ENCODE measurements at regions not wholly inside any gene's neighbourhood (a gene's known extent, or its start where the extent isn't known, plus 50 kb on each side); places are given as distances from the start of the nearest gene placed in this dataset.
"Not testable (repeated sequence)": the region's sequence is repeated elsewhere in the genome, so short reads cannot be mapped to it uniquely, and the experiment has no call there.

DNA sequence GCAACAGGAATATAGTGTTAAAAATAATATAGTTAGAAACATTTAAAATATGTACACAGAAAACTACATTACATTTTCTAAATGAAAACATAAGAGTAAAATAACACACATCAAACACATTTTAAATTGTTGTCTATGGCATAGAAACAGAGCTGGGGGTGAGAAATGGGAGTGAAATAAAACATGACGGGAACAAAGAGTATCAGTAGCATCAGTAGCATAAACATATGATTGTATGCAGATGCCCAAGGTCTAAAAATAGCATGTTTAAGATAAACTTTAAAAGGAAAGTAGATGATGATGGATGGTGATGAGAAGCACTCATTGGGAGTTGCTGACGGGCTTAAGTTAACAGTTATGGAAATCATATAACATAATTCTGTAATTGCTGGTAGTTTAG is 1221.7 kb upstream of the SPRY2 start:
- Histone ChIP-seq H3K27ac (ENCODE audit: low read depth, low read length) (no peak overlapping the region), H3K4me3 (ENCODE audit: low read depth in 1 of 5, low read length in 5 of 5) (no peak overlapping the region), H3K4me1 (ENCODE audit: control insufficient read depth in 5 of 5, insufficient read depth in 5 of 5, low read length in 5 of 5) (no peaks in the 10 kb centered on the region), H3K9me3 (ENCODE audit: control insufficient read depth in 5 of 5, low read length in 5 of 5) (no peaks in the 10 kb centered on the region), H3K27me3 (ENCODE audit: control insufficient read depth in 5 of 5, insufficient read depth in 4 of 5, low read length in 5 of 5) (no peaks in the 10 kb centered on the region), H3K36me3 (ENCODE audit: control insufficient read depth in 5 of 5, insufficient read depth in 5 of 5, low read length in 5 of 5) (no peaks in the 10 kb centered on the region), H3K9ac (ENCODE audit: low read length in 5 of 5) (no peak overlapping the region)

DNA sequence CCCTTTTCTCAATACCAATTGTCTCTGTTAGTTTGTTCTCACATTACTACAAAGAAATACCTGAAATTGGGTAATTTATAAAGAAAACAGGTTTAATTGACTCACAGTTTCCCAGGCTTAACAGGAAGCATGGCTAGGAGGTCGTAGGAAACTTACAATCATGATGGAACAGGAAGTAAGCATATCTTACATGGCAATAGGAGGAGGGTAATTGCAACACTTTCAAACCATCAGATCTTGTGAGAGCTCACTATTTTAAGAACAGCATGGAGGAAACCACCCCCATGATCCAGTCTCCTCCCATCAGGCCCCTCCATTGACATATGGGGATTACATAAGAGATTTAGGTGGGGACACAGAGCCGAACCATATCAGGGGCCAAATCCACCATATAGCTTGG is 1210.1 kb upstream of the SPRY2 start:
- Histone ChIP-seq H3K36me3 (ENCODE audit: control insufficient read depth in 5 of 5, insufficient read depth in 5 of 5, low read length in 5 of 5) (no peaks in the 10 kb centered on the region), H3K27me3 (ENCODE audit: control insufficient read depth in 5 of 5, insufficient read depth in 4 of 5, low read length in 5 of 5) (no peaks in the 10 kb centered on the region), H3K4me1 (ENCODE audit: control insufficient read depth in 5 of 5, insufficient read depth in 5 of 5, low read length in 5 of 5) (no peaks in the 10 kb centered on the region), H3K4me3 (ENCODE audit: low read depth in 1 of 5, low read length in 5 of 5) (no peak overlapping the region), H3K9ac (ENCODE audit: low read length in 5 of 5) (no peak overlapping the region), H3K27ac (ENCODE audit: low read depth, low read length) (no peak overlapping the region), H3K9me3 (ENCODE audit: control insufficient read depth in 5 of 5, low read length in 5 of 5) (peaks cover 0 to 6% (median 4%) of the 10 kb centered on the region in 5 donors)

DNA sequence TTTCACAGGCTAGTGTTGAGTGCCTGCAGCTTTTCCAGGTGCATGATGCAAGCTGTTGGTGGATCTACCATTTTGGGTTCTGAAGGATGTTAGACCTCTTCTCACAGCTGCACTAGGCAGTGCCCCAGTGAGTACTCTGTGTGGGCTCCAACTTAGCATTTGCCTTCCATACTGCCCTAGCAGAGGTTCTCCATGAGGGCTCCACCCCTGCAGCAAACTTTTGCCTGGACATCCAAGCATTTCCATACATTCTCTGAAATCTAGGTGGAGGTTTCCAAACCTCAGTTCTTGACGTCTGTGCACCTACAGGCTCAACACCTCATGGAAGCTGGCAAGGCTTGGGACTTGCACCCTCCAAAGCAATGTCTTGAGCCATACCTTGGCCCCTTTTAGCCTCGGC is 1205.4 kb upstream of the SPRY2 start:
- not testable (repeated sequence) for H3K36me3 ChIP-seq (ENCODE audit: control insufficient read depth in 5 of 5, insufficient read depth in 5 of 5, low read length in 5 of 5); H3K27me3 ChIP-seq (ENCODE audit: control insufficient read depth in 5 of 5, insufficient read depth in 4 of 5, low read length in 5 of 5); H3K4me1 ChIP-seq (ENCODE audit: control insufficient read depth in 5 of 5, insufficient read depth in 5 of 5, low read length in 5 of 5); H3K4me3 ChIP-seq (ENCODE audit: low read depth in 1 of 5, low read length in 5 of 5); H3K9ac ChIP-seq (ENCODE audit: low read length in 5 of 5); H3K27ac ChIP-seq (ENCODE audit: low read depth, low read length)
- H3K9me3 ChIP-seq (ENCODE audit: control insufficient read depth in 5 of 5, low read length in 5 of 5) = peaks cover 0 to 10% (median 8%) of the 10 kb centered on the region in 5 donors

DNA sequence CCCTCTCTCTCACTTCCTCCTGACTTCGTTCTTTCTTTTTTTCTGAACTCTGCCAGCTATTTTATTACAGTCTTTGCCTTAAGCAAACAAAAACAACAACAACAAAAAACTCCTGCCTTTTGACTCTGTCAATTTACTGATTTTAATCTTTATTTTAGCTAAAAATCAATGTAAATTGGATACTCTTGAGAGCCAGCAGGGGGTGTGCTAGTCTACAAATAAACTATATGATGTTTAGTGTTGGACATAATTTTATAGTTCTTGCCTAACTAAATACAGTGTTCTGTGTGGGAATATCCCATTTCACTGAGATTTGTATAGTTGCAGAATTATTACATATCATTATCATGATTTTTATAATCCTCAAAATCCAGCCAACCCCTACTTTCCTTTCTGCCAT is 1199.9 kb upstream of the SPRY2 start:
- H3K9me3 ChIP-seq (ENCODE audit: control insufficient read depth in 5 of 5, low read length in 5 of 5) = peaks cover 0 to 3% (median 2%) of the 10 kb centered on the region in 5 donors
- no peaks in the 10 kb centered on the region for H3K36me3 ChIP-seq (ENCODE audit: control insufficient read depth in 5 of 5, insufficient read depth in 5 of 5, low read length in 5 of 5)
- no peak overlapping the region for H3K9ac ChIP-seq (ENCODE audit: low read length in 5 of 5)
- no peak overlapping the region for H3K4me3 ChIP-seq (ENCODE audit: low read depth in 1 of 5, low read length in 5 of 5)
- H3K4me1 ChIP-seq (ENCODE audit: control insufficient read depth in 5 of 5, insufficient read depth in 5 of 5, low read length in 5 of 5) = no peaks in the 10 kb centered on the region
- H3K27ac ChIP-seq (ENCODE audit: low read depth, low read length) = no peak overlapping the region
- H3K27me3 ChIP-seq (ENCODE audit: control insufficient read depth in 5 of 5, insufficient read depth in 4 of 5, low read length in 5 of 5) = no peaks in the 10 kb centered on the region

DNA sequence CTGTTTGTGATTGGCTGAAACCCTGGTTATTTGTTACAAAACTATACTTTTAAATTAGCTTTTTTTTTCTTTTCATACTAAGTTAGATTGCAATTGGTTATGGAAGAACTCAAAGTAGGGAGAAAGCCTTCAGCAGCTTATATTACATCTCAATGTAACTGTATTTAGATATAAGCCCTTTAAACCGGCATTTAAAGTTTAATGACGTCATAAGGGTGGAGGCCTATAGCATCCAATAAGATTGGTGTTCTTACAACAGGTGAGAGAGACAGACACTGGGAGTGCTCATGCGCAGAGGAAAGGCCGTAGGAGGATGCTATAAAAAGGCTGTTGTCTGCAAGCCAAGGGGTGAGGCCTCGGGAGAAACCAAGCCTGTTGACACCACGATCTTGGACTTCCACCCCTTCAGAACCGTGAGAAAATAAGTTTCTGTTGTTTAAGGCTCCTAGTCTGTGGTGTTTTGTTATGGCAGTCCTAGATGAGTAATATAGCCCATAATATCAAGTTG is 1198.8 kb upstream of the SPRY2 start:
- Histone ChIP-seq H3K36me3 (ENCODE audit: control insufficient read depth in 5 of 5, insufficient read depth in 5 of 5, low read length in 5 of 5) (no peaks in the 10 kb centered on the region), H3K27ac (ENCODE audit: low read depth, low read length) (no peak overlapping the region), H3K9me3 (ENCODE audit: control insufficient read depth in 5 of 5, low read length in 5 of 5) (no peaks in the 10 kb centered on the region), H3K4me3 (ENCODE audit: low read depth in 1 of 5, low read length in 5 of 5) (no peak overlapping the region), H3K9ac (ENCODE audit: low read length in 5 of 5) (no peak overlapping the region), H3K4me1 (ENCODE audit: control insufficient read depth in 5 of 5, insufficient read depth in 5 of 5, low read length in 5 of 5) (no peaks in the 10 kb centered on the region), H3K27me3 (ENCODE audit: control insufficient read depth in 5 of 5, insufficient read depth in 4 of 5, low read length in 5 of 5) (no peaks in the 10 kb centered on the region)

DNA sequence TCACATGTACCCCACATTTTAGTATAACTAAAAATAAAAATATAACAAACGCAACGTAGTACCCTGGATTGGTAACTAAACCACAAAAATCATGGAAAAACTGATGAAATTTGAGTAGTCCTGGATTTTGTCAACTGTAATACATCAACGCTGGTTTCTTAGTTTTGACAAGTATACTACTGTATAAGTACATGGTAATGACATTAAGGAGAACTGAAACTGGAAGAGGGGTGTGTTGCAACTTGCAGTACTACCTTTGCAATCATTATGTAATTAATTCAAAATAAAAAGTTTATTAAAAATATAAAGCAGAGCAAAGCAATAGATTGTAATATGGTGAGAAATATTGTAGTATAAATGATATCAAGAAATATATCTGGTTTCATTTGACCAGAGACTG is 1158.0 kb upstream of the SPRY2 start:
- no peaks in the 10 kb centered on the region for H3K4me1 ChIP-seq (ENCODE audit: control insufficient read depth in 5 of 5, insufficient read depth in 5 of 5, low read length in 5 of 5)
- H3K9me3 ChIP-seq (ENCODE audit: control insufficient read depth in 5 of 5, low read length in 5 of 5) = no peaks in the 10 kb centered on the region
- no peak overlapping the region for H3K9ac ChIP-seq (ENCODE audit: low read length in 5 of 5)
- no peak overlapping the region for H3K4me3 ChIP-seq (ENCODE audit: low read depth in 1 of 5, low read length in 5 of 5)
- no peak overlapping the region for H3K27ac ChIP-seq (ENCODE audit: low read depth, low read length)
- H3K27me3 ChIP-seq (ENCODE audit: control insufficient read depth in 5 of 5, insufficient read depth in 4 of 5, low read length in 5 of 5) = no peaks in the 10 kb centered on the region
- H3K36me3 ChIP-seq (ENCODE audit: control insufficient read depth in 5 of 5, insufficient read depth in 5 of 5, low read length in 5 of 5) = no peaks in the 10 kb centered on the region

DNA sequence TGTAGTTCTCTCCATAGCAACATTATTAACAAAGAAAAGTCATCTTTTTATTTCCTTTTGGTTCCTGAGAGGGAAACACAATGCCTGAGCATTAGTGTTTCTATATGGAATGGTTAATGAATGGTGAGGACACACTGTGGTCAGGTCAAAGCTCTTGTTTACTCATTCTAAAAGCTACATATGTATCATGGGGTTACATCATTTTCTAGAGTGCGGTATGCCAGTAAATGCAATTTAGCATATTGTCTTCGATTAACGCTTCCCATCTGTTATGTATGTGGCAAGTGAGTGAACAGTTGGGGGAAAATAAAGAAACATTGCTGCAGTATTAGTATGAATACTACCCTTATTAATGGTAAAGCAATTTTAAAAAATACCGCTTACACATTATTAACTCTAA is 1152.2 kb upstream of the SPRY2 start:
- Histone ChIP-seq H3K27ac (ENCODE audit: low read depth, low read length) (no peak overlapping the region), H3K9me3 (ENCODE audit: control insufficient read depth in 5 of 5, low read length in 5 of 5) (no peaks in the 10 kb centered on the region), H3K27me3 (ENCODE audit: control insufficient read depth in 5 of 5, insufficient read depth in 4 of 5, low read length in 5 of 5) (no peaks in the 10 kb centered on the region), H3K4me1 (ENCODE audit: control insufficient read depth in 5 of 5, insufficient read depth in 5 of 5, low read length in 5 of 5) (no peaks in the 10 kb centered on the region), H3K36me3 (ENCODE audit: control insufficient read depth in 5 of 5, insufficient read depth in 5 of 5, low read length in 5 of 5) (no peaks in the 10 kb centered on the region), H3K4me3 (ENCODE audit: low read depth in 1 of 5, low read length in 5 of 5) (no peak overlapping the region), H3K9ac (ENCODE audit: low read length in 5 of 5) (no peak overlapping the region)

DNA sequence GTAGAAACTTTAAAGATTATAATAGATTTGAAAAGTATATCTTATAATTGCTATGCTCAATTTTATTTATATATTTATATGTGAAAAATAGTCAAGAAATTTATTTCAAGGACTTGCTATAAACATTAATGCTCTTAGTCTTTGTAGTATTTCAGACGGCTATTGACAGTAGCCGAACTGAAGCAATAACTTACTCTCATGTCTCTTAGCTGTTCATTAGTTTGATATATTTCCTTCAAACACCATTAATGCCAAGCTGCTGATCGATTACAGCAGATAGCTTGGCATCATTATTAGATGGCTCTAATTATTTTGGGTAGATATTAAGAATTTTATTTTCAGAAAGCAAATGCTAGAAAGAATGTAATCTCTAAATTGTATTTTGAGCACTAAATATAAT is 1151.5 kb upstream of the SPRY2 start:
- Histone ChIP-seq H3K36me3 (ENCODE audit: control insufficient read depth in 5 of 5, insufficient read depth in 5 of 5, low read length in 5 of 5) (no peaks in the 10 kb centered on the region), H3K27me3 (ENCODE audit: control insufficient read depth in 5 of 5, insufficient read depth in 4 of 5, low read length in 5 of 5) (no peaks in the 10 kb centered on the region), H3K4me3 (ENCODE audit: low read depth in 1 of 5, low read length in 5 of 5) (no peak overlapping the region), H3K4me1 (ENCODE audit: control insufficient read depth in 5 of 5, insufficient read depth in 5 of 5, low read length in 5 of 5) (no peaks in the 10 kb centered on the region), H3K9me3 (ENCODE audit: control insufficient read depth in 5 of 5, low read length in 5 of 5) (no peaks in the 10 kb centered on the region), H3K9ac (ENCODE audit: low read length in 5 of 5) (no peak overlapping the region), H3K27ac (ENCODE audit: low read depth, low read length) (no peak overlapping the region)

DNA sequence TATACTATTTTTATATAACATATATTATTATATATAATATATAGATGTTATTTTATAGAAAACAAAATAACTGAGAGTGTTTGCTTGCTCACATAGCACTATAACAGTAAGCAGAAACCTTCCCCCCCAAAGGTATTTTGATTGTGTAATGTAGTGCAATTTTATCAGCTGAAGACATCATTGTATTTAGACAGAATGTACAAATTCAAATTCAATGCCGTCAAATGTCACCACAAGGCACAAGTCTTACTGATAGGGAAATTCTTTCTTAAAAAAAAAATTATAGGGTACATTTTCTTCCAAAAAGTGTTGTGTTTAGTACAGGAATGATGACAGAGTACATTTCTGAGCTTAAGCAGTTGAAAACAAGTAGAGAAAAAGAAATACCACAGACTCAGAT is 1147.1 kb upstream of the SPRY2 start:
- Histone ChIP-seq H3K9me3 (ENCODE audit: control insufficient read depth in 5 of 5, low read length in 5 of 5) (no peaks in the 10 kb centered on the region), H3K27ac (ENCODE audit: low read depth, low read length) (no peak overlapping the region), H3K36me3 (ENCODE audit: control insufficient read depth in 5 of 5, insufficient read depth in 5 of 5, low read length in 5 of 5) (no peaks in the 10 kb centered on the region), H3K4me1 (ENCODE audit: control insufficient read depth in 5 of 5, insufficient read depth in 5 of 5, low read length in 5 of 5) (no peaks in the 10 kb centered on the region), H3K4me3 (ENCODE audit: low read depth in 1 of 5, low read length in 5 of 5) (no peak overlapping the region), H3K9ac (ENCODE audit: low read length in 5 of 5) (no peak overlapping the region), H3K27me3 (ENCODE audit: control insufficient read depth in 5 of 5, insufficient read depth in 4 of 5, low read length in 5 of 5) (no peaks in the 10 kb centered on the region)

DNA sequence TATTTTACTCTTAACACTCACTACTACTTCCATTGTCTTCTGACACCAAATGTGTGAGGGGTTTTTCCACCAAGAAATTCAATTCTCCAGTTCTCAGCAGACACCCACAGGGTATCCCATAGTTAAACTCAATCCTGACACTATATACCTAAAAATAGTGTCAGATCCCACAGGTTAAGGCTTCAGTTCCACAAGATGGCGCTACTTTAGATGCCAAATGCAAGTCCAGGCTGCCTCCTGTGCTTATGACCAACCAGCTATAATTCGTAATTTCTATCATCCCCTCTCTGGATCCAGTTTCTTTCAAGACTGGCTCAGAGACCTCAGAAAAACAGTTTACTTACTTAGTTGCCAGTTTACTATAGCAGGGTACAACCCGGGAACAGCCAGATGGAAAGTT is 1146.2 kb upstream of the SPRY2 start:
- Histone ChIP-seq H3K4me1 (ENCODE audit: control insufficient read depth in 5 of 5, insufficient read depth in 5 of 5, low read length in 5 of 5) (no peaks in the 10 kb centered on the region), H3K27me3 (ENCODE audit: control insufficient read depth in 5 of 5, insufficient read depth in 4 of 5, low read length in 5 of 5) (no peaks in the 10 kb centered on the region), H3K36me3 (ENCODE audit: control insufficient read depth in 5 of 5, insufficient read depth in 5 of 5, low read length in 5 of 5) (no peaks in the 10 kb centered on the region), H3K27ac (ENCODE audit: low read depth, low read length) (no peak overlapping the region), H3K9me3 (ENCODE audit: control insufficient read depth in 5 of 5, low read length in 5 of 5) (no peaks in the 10 kb centered on the region), H3K4me3 (ENCODE audit: low read depth in 1 of 5, low read length in 5 of 5) (no peak overlapping the region), H3K9ac (ENCODE audit: low read length in 5 of 5) (no peak overlapping the region)

DNA sequence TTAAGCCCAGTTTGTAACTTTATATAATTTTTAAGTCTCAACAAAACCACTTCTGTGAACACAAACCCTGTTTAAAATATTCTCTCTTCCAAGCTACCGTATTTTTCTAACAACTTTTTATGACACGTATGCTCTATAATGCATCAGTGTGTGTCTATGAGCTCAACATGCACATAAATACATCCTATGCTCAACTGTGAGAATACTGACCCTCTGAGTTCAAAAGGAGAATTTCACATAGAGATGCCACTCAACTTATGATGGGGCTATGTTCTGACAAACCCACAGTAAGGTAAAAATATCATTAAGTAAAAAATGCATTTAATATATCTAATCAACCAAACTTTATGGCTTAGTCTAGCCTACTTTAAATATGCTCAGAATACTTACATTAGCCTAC is 1139.7 kb upstream of the SPRY2 start:
- Histone ChIP-seq H3K36me3 (ENCODE audit: control insufficient read depth in 5 of 5, insufficient read depth in 5 of 5, low read length in 5 of 5) (no peaks in the 10 kb centered on the region), H3K4me3 (ENCODE audit: low read depth in 1 of 5, low read length in 5 of 5) (no peak overlapping the region), H3K27me3 (ENCODE audit: control insufficient read depth in 5 of 5, insufficient read depth in 4 of 5, low read length in 5 of 5) (no peaks in the 10 kb centered on the region), H3K27ac (ENCODE audit: low read depth, low read length) (no peak overlapping the region), H3K9ac (ENCODE audit: low read length in 5 of 5) (no peak overlapping the region), H3K4me1 (ENCODE audit: control insufficient read depth in 5 of 5, insufficient read depth in 5 of 5, low read length in 5 of 5) (no peaks in the 10 kb centered on the region), H3K9me3 (ENCODE audit: control insufficient read depth in 5 of 5, low read length in 5 of 5) (no peaks in the 10 kb centered on the region)
